HepG2 (cell line): ENCODE measurements at regions not wholly inside any gene's neighbourhood (a gene's known extent, or its start where the extent isn't known, plus 50 kb on each side); places are given as distances from the start of the nearest gene placed in this dataset.

Experiments used
- ATF4 ChIP-seq, 2 experiments: fragments of 450-650 bp in 1 of 2; sonication (generic) in 1 of 2; formaldehyde crosslinking; IDR thresholded peaks; 2 replicates each; pipeline versions ENCODE4 v1.5.0 to v1.8.0; 2020 to 2022; ENCODE audit warnings: mild to moderate bottlenecking in 1 of 2, missing genetic modification reagents in 1 of 2
- ETV5 ChIP-seq: IDR thresholded peaks from 2 replicates; pipeline ENCODE4 v1.6.1; 2018; ENCODE audit warnings: missing biosample characterization, missing genetic modification reagents, inconsistent platforms, borderline replicate concordance
- HIVEP1 ChIP-seq: sonication (generic); formaldehyde crosslinking; IDR thresholded peaks from 2 replicates; pipeline ENCODE4 v1.4.0; 2020; ENCODE audit warnings: mild to moderate bottlenecking, missing genetic modification reagents
- IKZF4 ChIP-seq: sonication (generic); formaldehyde crosslinking; IDR thresholded peaks from 2 replicates; pipeline ENCODE4 v1.5.1; 2020; ENCODE audit warnings: borderline replicate concordance, mild to moderate bottlenecking, low read depth, missing genetic modification reagents; ENCODE audit errors: not compliant biosample characterization
- IKZF5 ChIP-seq: IDR thresholded peaks from 2 replicates; pipeline ENCODE4 v1.6.1; 2018; ENCODE audit warnings: missing genetic modification reagents, mild to moderate bottlenecking, missing compliant biosample characterization
- MXD4 ChIP-seq: IDR thresholded peaks from 2 replicates; pipeline ENCODE4 v1.6.1; 2016; ENCODE audit warnings: mild to moderate bottlenecking, missing biosample characterization, missing genetic modification reagents
- NFIC ChIP-seq: IDR thresholded peaks from 2 replicates; pipeline ENCODE4 v1.6.1; 2012; ENCODE audit warnings: mild to moderate bottlenecking, low read length, inconsistent platforms
- PPARG ChIP-seq: conservative IDR thresholded peaks from 2 replicates; pipeline ENCODE4 v1.6.1; 2016; ENCODE audit warnings: missing biosample characterization, missing genetic modification reagents
- SIX4 ChIP-seq: sonication (generic); formaldehyde crosslinking; IDR thresholded peaks from 2 replicates; pipeline ENCODE4 v1.4.0; 2020; ENCODE audit warnings: missing genetic modification reagents
- STAG1 ChIP-seq: sonication (generic); formaldehyde crosslinking; IDR thresholded peaks from 2 replicates; pipeline ENCODE4 v1.4.0; 2020; ENCODE audit warnings: missing genetic modification reagents
- TCF7 ChIP-seq: sonication (generic); IDR thresholded peaks from 2 replicates; pipeline ENCODE4 v1.6.1; 2016; ENCODE audit warnings: antibody characterized with exemption, low read depth
- ZNF256 ChIP-seq: sonication (generic); formaldehyde crosslinking; conservative IDR thresholded peaks from 2 replicates; pipeline ENCODE4 v1.4.0; 2020; ENCODE audit warnings: missing genetic modification reagents
- ZNF282 ChIP-seq: fragments of 450-650 bp; IDR thresholded peaks from 2 replicates; pipeline ENCODE4 v1.6.1; 2018; ENCODE audit not compliant: partially characterized antibody
- ZNF629 ChIP-seq: sonication (generic); formaldehyde crosslinking; conservative IDR thresholded peaks from 2 replicates; pipeline ENCODE4 v1.5.0; 2020; ENCODE audit warnings: missing genetic modification reagents

DNA sequence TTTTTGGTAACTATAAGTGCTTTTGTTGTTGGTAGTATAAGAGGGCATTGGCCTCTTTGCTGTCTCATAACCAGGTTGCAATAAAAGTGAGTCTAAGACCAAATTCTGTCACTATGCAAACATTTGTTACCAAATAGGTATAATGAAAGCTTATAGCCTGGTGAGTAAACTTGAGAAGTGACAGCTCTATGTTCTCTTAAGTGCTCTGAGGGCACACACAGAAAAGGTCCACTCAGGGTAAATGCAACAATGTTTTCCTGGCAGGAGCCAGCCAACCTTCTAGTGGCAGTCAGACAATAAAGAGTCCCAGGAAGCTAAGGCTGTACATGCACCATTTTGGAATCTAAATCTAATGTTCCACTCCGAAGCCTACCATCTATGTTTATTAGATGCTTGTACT, 262.1 kb upstream of the TGFBR2 start (continued):
- TF ChIP-seq NFIC: peak; percentile 53; the same call in 1 of the 2 replicates
- no peak for TF ChIP-seq ZNF629 (CRISPR knock-in tag)
- 0 out of 2 replicates have a peak, but pooled peaks have one; percentile 32 for TF ChIP-seq SIX4 (CRISPR knock-in tag)
- TF ChIP-seq ATF4 (CRISPR knock-in tag; IDR thresholded peaks at IDR 0.05): peak in 1 of 2 experiments; percentile 23; a peak in 1 of 4 replicates
- no peak for TF ChIP-seq STAG1
- no peak for TF ChIP-seq MXD4
- no peak for TF ChIP-seq ZNF282
- TF ChIP-seq IKZF5: peak; percentile 31; the same call in 1 of the 2 replicates
- peak; percentile 27; the same call in 1 of the 2 replicates for TF ChIP-seq ETV5 (CRISPR knock-in tag)
- no peak for TF ChIP-seq HIVEP1 (CRISPR knock-in tag)
- TF ChIP-seq PPARG (CRISPR knock-in tag): peak; percentile 39; the same call in 1 of the 2 replicates
- peak; percentile 50 for TF ChIP-seq TCF7
- no peak for TF ChIP-seq IKZF4 (CRISPR knock-in tag)
- TF ChIP-seq ZNF256 (CRISPR knock-in tag): no peak
- TF ChIP-seq, all 625 proteins: peak for 68
